Panc1 (cell line): ENCODE measurements at regions not wholly inside any gene's neighbourhood (a gene's known extent, or its start where the extent isn't known, plus 50 kb on each side); places are given as distances from the start of the nearest gene placed in this dataset.

Experiments
- ATAC-seq: fragments of 200-7000 bp; cut with Tn5 transposase; 2 replicates; pipeline ENCODE4 v1.9.1; 2020; ENCODE audit warnings: mild to moderate bottlenecking, moderate library complexity
- BruUV-seq: library from RNA; stranded (reverse); fragments of 400-500 nt; replicated peaks from 2 replicates; lab custom pipeline; 2021; lab: Mats Ljungman, UMichigan
- CTCF ChIA-PET: fragments of 300-600 bp; sonication (Branson Sonifier 250); formaldehyde crosslinking; loops from one replicate; lab custom pipeline; 2022; ENCODE audit warnings: antibody characterized with exemption; lab: Charles Lee
- POLR2A ChIA-PET: fragments of 300-600 bp; sonication (Branson Sonifier 250); formaldehyde crosslinking; loops from one replicate; lab custom pipeline; 2022; ENCODE audit warnings: antibody characterized with exemption; lab: Charles Lee
- DNase-seq: peaks from one replicate; pipeline ENCODE4 v3.0.0-alpha.2; 2010; ENCODE audit warnings: low read depth, low spot score
- H3K27ac ChIP-seq: 2 replicates; pipeline ENCODE4 v1.5.1; 2011; ENCODE audit warnings: mild to moderate bottlenecking, low read length, inconsistent platforms
- H3K27me3 ChIP-seq: fragments of 200-500 bp; sonication (Bioruptor generic); 2 replicates; pipeline ENCODE4 v1.6.0; 2014; ENCODE audit warnings: low read length, inconsistent platforms; ENCODE audit not compliant: control insufficient read depth, insufficient read depth
- H3K36me3 ChIP-seq: fragments of 200-500 bp; sonication (Bioruptor generic); 2 replicates; pipeline ENCODE4 v1.5.1; 2014; ENCODE audit warnings: inconsistent platforms, mild to moderate bottlenecking, low read length, moderate library complexity; ENCODE audit not compliant: control insufficient read depth, insufficient read depth
- H3K4me1 ChIP-seq: 2 replicates; pipeline ENCODE4 v1.5.1; 2011; ENCODE audit warnings: inconsistent platforms, mild to moderate bottlenecking, low read length, moderate library complexity; ENCODE audit not compliant: control insufficient read depth, insufficient read depth
- H3K4me3 ChIP-seq, 2 experiments: 2 replicates each; pipeline ENCODE4 v1.5.1; 2011 to 2012; ENCODE audit warnings: low read depth in 2 of 2, low read length in 2 of 2, mild to moderate bottlenecking in 2 of 2, inconsistent platforms in 1 of 2, moderate library complexity in 1 of 2
- H3K9me3 ChIP-seq: fragments of 200-500 bp; sonication (Bioruptor generic); 2 replicates; pipeline ENCODE4 v1.5.1; 2014; ENCODE audit warnings: low read depth, mild to moderate bottlenecking, inconsistent platforms, low read length, moderate library complexity; ENCODE audit not compliant: control insufficient read depth, insufficient read depth
- POLR2AphosphoS5 ChIP-seq: IDR thresholded peaks from 2 replicates; pipeline ENCODE4 v1.6.1; 2012; ENCODE audit warnings: mild to moderate bottlenecking, low read depth, low read length, moderate library complexity
- SIN3A ChIP-seq: IDR thresholded peaks from 2 replicates; pipeline ENCODE4 v1.6.1; 2012; ENCODE audit warnings: low read depth, mild to moderate bottlenecking, low read length, moderate library complexity, borderline replicate concordance; ENCODE audit not compliant: insufficient read depth
- TCF7L2 ChIP-seq: IDR thresholded peaks from 2 replicates; pipeline ENCODE4 v1.6.1; 2011; ENCODE audit warnings: mild to moderate bottlenecking, low read depth, low read length, inconsistent platforms
- in situ Hi-C: cut with HindIII; loops from 2 replicates; pipeline ENCODE4 v1.10.0; 2016; ENCODE audit warnings: low sequenced_read_pairs, low pct_unique_long_range_greater_than_20kb
- intact Hi-C: fragments of 100-400 bp; cut with micrococcal nuclease; formaldehyde crosslinking; loops from one replicate; pipeline ENCODE4 v1.10.0; 2022; ENCODE audit not compliant: unreplicated experiment
- TF ChIP-seq, protein P1 (sequence below): fragments of 450-650 bp; IDR thresholded peaks from 2 replicates; pipeline ENCODE4 v1.5.1; 2017; ENCODE audit warnings: mild to moderate bottlenecking
- TF ChIP-seq, protein P2 (sequence below), 2 experiments: IDR thresholded peaks; 2 replicates each; pipeline ENCODE4 v1.6.1; 2011 to 2012; ENCODE audit warnings: low read depth in 2 of 2, control low read depth in 1 of 2, low read length in 1 of 2, mild to moderate bottlenecking in 1 of 2, moderate library complexity in 1 of 2; ENCODE audit not compliant: insufficient read depth in 1 of 2

DNA sequence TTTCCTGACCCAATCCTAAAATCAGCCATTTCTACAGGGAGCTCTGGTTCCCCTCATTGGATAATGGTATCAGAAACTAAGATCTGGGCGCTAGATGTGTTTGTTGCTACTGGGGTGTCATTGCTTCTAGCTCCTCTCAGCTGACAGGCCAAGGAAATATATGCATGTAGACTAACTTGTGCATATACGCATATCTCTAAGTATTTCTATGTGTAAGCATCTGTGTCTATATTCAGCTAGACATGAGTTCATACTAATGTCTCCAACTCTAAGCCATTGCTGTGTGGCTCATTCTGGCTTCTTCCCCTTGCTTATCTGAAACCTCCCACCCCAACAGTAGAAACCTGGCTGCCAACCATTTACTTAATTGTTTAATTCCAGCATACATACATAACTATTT, 130.3 kb upstream of the MAGI3 start:
- ATAC-seq: no peak
- ChIA-PET CTCF (no interaction called here), POLR2A (no interaction called here)
- TF ChIP-seq, protein P1, sequence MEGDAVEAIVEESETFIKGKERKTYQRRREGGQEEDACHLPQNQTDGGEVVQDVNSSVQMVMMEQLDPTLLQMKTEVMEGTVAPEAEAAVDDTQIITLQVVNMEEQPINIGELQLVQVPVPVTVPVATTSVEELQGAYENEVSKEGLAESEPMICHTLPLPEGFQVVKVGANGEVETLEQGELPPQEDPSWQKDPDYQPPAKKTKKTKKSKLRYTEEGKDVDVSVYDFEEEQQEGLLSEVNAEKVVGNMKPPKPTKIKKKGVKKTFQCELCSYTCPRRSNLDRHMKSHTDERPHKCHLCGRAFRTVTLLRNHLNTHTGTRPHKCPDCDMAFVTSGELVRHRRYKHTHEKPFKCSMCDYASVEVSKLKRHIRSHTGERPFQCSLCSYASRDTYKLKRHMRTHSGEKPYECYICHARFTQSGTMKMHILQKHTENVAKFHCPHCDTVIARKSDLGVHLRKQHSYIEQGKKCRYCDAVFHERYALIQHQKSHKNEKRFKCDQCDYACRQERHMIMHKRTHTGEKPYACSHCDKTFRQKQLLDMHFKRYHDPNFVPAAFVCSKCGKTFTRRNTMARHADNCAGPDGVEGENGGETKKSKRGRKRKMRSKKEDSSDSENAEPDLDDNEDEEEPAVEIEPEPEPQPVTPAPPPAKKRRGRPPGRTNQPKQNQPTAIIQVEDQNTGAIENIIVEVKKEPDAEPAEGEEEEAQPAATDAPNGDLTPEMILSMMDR: no peak
- no peak for TF ChIP-seq TCF7L2
- TF ChIP-seq SIN3A: no peak
- TF ChIP-seq POLR2AphosphoS5: no peak
- TF ChIP-seq, protein P2, sequence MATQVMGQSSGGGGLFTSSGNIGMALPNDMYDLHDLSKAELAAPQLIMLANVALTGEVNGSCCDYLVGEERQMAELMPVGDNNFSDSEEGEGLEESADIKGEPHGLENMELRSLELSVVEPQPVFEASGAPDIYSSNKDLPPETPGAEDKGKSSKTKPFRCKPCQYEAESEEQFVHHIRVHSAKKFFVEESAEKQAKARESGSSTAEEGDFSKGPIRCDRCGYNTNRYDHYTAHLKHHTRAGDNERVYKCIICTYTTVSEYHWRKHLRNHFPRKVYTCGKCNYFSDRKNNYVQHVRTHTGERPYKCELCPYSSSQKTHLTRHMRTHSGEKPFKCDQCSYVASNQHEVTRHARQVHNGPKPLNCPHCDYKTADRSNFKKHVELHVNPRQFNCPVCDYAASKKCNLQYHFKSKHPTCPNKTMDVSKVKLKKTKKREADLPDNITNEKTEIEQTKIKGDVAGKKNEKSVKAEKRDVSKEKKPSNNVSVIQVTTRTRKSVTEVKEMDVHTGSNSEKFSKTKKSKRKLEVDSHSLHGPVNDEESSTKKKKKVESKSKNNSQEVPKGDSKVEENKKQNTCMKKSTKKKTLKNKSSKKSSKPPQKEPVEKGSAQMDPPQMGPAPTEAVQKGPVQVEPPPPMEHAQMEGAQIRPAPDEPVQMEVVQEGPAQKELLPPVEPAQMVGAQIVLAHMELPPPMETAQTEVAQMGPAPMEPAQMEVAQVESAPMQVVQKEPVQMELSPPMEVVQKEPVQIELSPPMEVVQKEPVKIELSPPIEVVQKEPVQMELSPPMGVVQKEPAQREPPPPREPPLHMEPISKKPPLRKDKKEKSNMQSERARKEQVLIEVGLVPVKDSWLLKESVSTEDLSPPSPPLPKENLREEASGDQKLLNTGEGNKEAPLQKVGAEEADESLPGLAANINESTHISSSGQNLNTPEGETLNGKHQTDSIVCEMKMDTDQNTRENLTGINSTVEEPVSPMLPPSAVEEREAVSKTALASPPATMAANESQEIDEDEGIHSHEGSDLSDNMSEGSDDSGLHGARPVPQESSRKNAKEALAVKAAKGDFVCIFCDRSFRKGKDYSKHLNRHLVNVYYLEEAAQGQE (IDR thresholded peaks at IDR 0.05; ENCODE audit: insufficient read depth in 1 of 2, low read depth in 2 of 2, low read length in 1 of 2): no peak
- Histone ChIP-seq H3K36me3 (no peaks in the 10 kb centered on the region), H3K4me3 (no peak overlapping the region), H3K27ac (no peak overlapping the region), H3K9me3 (no peaks in the 10 kb centered on the region), H3K27me3 (no peaks in the 10 kb centered on the region; the same call in 1 of the 2 replicates), H3K4me1 (no peaks in the 10 kb centered on the region)
- no peak for DNase-seq
- intact Hi-C loops: no loop called here
- BruUV-seq: no TSS peak
- in situ Hi-C loops: no loop called here

DNA sequence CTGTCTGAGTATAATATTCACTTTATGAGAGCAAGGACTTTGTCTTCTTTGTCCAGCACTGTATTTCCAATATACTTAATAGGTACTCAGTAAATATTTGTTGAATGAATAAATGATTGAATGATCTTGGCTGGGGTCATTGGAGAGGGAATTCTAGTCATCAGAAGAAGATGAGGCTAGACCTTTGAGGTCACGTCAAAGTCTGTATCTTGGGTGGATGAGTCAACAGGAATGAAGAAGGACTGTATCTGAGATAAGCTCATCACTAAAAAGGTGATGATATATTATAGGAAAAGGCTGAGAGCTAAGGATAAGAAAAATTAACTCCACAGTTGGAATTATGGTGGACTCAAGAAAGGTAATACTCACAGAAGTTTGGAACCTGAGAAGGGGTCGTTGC, 125.1 kb upstream of the MAGI3 start:
- BruUV-seq: no TSS peak
- no peak for DNase-seq
- intact Hi-C loops (no loop called here), in situ Hi-C loops (no loop called here)
- Histone ChIP-seq H3K4me3 (no peak overlapping the region), H3K27ac (no peak overlapping the region), H3K36me3 (no peaks in the 10 kb centered on the region), H3K9me3 (no peaks in the 10 kb centered on the region), H3K4me1 (no peaks in the 10 kb centered on the region), H3K27me3 (no peaks in the 10 kb centered on the region)
- TF ChIP-seq POLR2AphosphoS5: no peak
- TF ChIP-seq TCF7L2: no peak
- TF ChIP-seq, protein P2 (IDR thresholded peaks at IDR 0.05; ENCODE audit: insufficient read depth in 1 of 2, low read depth in 2 of 2, low read length in 1 of 2): no peak
- TF ChIP-seq SIN3A: no peak
- TF ChIP-seq, protein P1: no peak
- ATAC-seq: no peak
- POLR2A ChIA-PET: no interaction called here
- CTCF ChIA-PET: no interaction called here
